Heart left ventricle (tissue), 16 donors: ENCODE measurements at regions not wholly inside any gene's neighbourhood (a gene's known extent, or its start where the extent isn't known, plus 50 kb on each side); places are given as distances from the start of the nearest gene placed in this dataset.

ENCODE experiments used
- ATAC-seq, 4 donors: fragments of 200-7000 bp; cut with Tn5 transposase; one replicate each; pipeline ENCODE4 v1.9.1; 2020 to 2022; ENCODE audit warnings: moderate library complexity in 4 of 4, mild to moderate bottlenecking in 3 of 4, moderate number of reproducible peaks in 1 of 4
- DNase-seq, 5 donors: peaks; one replicate each; pipeline ENCODE4 v3.0.0-alpha.2; 2020
- H3K27ac ChIP-seq, 12 donors: fragments of 200-600 bp; sonication (generic) in 4 of 12; one replicate each; pipeline versions ENCODE4 v1.5.0 to v1.8.0; 2016 to 2022; ENCODE audit warnings: mild to moderate bottlenecking in 2 of 12
- H3K27me3 ChIP-seq, 9 donors: fragments of 200-600 bp; sonication (generic) in 2 of 9; one replicate each; pipeline versions ENCODE4 v1.5.1 to v1.8.0; 2016 to 2022; ENCODE audit warnings: mild to moderate bottlenecking in 3 of 9
- H3K36me3 ChIP-seq, 9 donors: fragments of 200-600 bp; sonication (generic) in 2 of 9; one replicate each; pipeline versions ENCODE4 v1.5.0 to v1.8.0; 2018 to 2022; ENCODE audit warnings: mild to moderate bottlenecking in 2 of 9
- H3K4me1 ChIP-seq, 12 donors: fragments of 200-600 bp; sonication (generic) in 4 of 12; one replicate each; pipeline versions ENCODE4 v1.5.0 to v1.8.0; 2016 to 2022; ENCODE audit warnings: mild to moderate bottlenecking in 3 of 12
- H3K4me3 ChIP-seq, 12 donors: fragments of 200-600 bp; sonication (generic) in 4 of 12; one replicate each; pipeline versions ENCODE4 v1.5.0 to v1.8.0; 2017 to 2022; ENCODE audit warnings: mild to moderate bottlenecking in 9 of 12, moderate library complexity in 4 of 12
- H3K9me3 ChIP-seq, 12 donors: fragments of 200-600 bp; sonication (generic) in 4 of 12; one replicate each; pipeline versions ENCODE4 v1.5.0 to v1.8.0; 2016 to 2022; ENCODE audit warnings: mild to moderate bottlenecking in 1 of 12
- CTCF ChIP-seq, 12 donors: fragments of 200-600 bp; sonication (generic) in 4 of 12; IDR thresholded peaks; one replicate each; pipeline versions ENCODE4 v1.5.0 to v1.8.0; 2018 to 2022; ENCODE audit warnings: antibody characterized with exemption in 12 of 12, mild to moderate bottlenecking in 5 of 12
- POLR2A ChIP-seq, 2 donors: fragments of 450-650 bp; IDR thresholded peaks; one replicate each; pipeline ENCODE4 v1.6.1; 2017; ENCODE audit warnings: antibody characterized with exemption in 2 of 2, mild to moderate bottlenecking in 2 of 2, moderate library complexity in 2 of 2
- WGBS, 4 donors: extraction: QIAGEN DNeasy Blood & Tissue Kit in 2 of 4; methylation state at CpG; one replicate each; pipeline versions ENCODE4 v1.1.5 to v1.1.7; 2013 to 2018; 5-methylcytosine and 5-hydroxymethylcytosine counted together
- intact Hi-C, 10 donors: fragments of 100-400 bp; cut with DNase I; formaldehyde crosslinking; loops; one replicate each; pipeline versions ENCODE4 v1.11.1 to v1.14.2; 2022
- donor health status: ischemic (EF 13 %, LVEDD 7.1; RV severe dilation, severe dysfunction).
- donor health status: healthy with polysubstance abuse.
- donor health status: DM: no; HTN: yes; CAD: no.
- donor health status: DM: no; HTN: no; CAD: no.
- donor health status: ischemic (EF 25% LVEDD 6.9; RV normal size, moderate dysfunction).
- donor health status: ischemic (EF 25% LVEDD 5.7; RV mildly dilated, moderate dysfunction).
- donor health status: healthy.
- donor health status: DM: yes; HTN: yes; CAD: no.
- donor health status: ischemic (EF 35%, LVEDD 5.7; RV mildly dilated, moderate dysfunction).
- donor health status: nonischemic (EF 11% LVEDD 7.7; RV severe dilation, severe dysfunction).
- donor health status: DM: yes; HTN: yes; CAD: no.
- donor health status: PGD.
- donor health status: ischemic (EF 29% LVEDD 5.4; RV normal size, mild dysfunction).
- donor health status: nonischemic (EF 23%, LVEDD 6.1; RV moderate dilation, normal function).

GRCh38 chr13:103213152-103213551 lies 146.9 kb upstream of the SLC10A2 start:
- H3K9me3 ChIP-seq, result no peaks in the 10 kb centered on the region
- TF ChIP-seq CTCF (IDR thresholded peaks at IDR 0.05), result no peak
- TF ChIP-seq POLR2A (IDR thresholded peaks at IDR 0.05), result no peak
- DNase-seq (no peak), ATAC-seq (no peak)
- intact Hi-C loops, result no loop called here
- no peaks in the 10 kb centered on the region for H3K36me3 ChIP-seq
- no peak overlapping the region for H3K4me3 ChIP-seq
- WGBS, 4 donors, result 44 to 47% (median 46%) methylated on average over 7 of the region's 7 CpGs
- no peaks in the 10 kb centered on the region for H3K27me3 ChIP-seq
- no peaks in the 10 kb centered on the region for H3K4me1 ChIP-seq
- no peak overlapping the region for H3K27ac ChIP-seq

GRCh38 chr13:103210348-103210747 lies 144.1 kb upstream of the SLC10A2 start:
- no peaks in the 10 kb centered on the region for H3K9me3 ChIP-seq
- DNase-seq, result no peak
- 78 to 93% (median 90%) methylated on average over 4 of the region's 4 CpGs for WGBS, 4 donors
- H3K36me3 ChIP-seq, result no peaks in the 10 kb centered on the region
- no peak overlapping the region for H3K4me3 ChIP-seq
- no peaks in the 10 kb centered on the region for H3K27me3 ChIP-seq
- intact Hi-C loops, result no loop called here
- TF ChIP-seq POLR2A (IDR thresholded peaks at IDR 0.05) (no peak), CTCF (IDR thresholded peaks at IDR 0.05) (no peak)
- no peak for ATAC-seq
- H3K27ac ChIP-seq, result no peak overlapping the region
- H3K4me1 ChIP-seq, result no peaks in the 10 kb centered on the region

- Histone ChIP-seq H3K27me3 (no peaks in the 10 kb centered on the region), H3K4me1 (peaks cover 0 to 12% (median 0%) of the 10 kb centered on the region in 12 donors), H3K27ac (no peak overlapping the region), H3K4me3 (no peak overlapping the region), H3K9me3 (no peaks in the 10 kb centered on the region), H3K36me3 (no peaks in the 10 kb centered on the region)
- no peak for DNase-seq
- no peak for ATAC-seq
- TF ChIP-seq POLR2A (IDR thresholded peaks at IDR 0.05) (no peak), CTCF (IDR thresholded peaks at IDR 0.05) (no peak)
- intact Hi-C loops, result loop anchor here in 1 of 10 donors (10.0 kb wide), 1 partner anchor 151 kb away; no protein-coding TSS in a partner anchor
Measured at GRCh38 chr13:103203735-103204330, 137.6 kb upstream of the SLC10A2 start.

GRCh38 chr13:103200118-103200885 lies 134.1 kb upstream of the SLC10A2 start:
- intact Hi-C loops, result loop anchor here in 1 of 10 donors (10.0 kb wide), 1 partner anchor 154 kb away; no protein-coding TSS in a partner anchor
- peaks cover 0 to 12% (median 0%) of the 10 kb centered on the region in 12 donors for H3K4me1 ChIP-seq
- WGBS, 4 donors, result 41 to 85% (median 53%) methylated on average over 1 of the region's 1 CpG
- no peak for TF ChIP-seq POLR2A (IDR thresholded peaks at IDR 0.05)
- TF ChIP-seq CTCF (IDR thresholded peaks at IDR 0.05), result no peak
- H3K4me3 ChIP-seq, result no peak overlapping the region
- no peaks in the 10 kb centered on the region for H3K27me3 ChIP-seq
- peak in 1 of 4 donors; percentile 52 for ATAC-seq
- peak overlapping the region in 1 of 12 donors; percentile 65 for H3K27ac ChIP-seq
- H3K36me3 ChIP-seq, result no peaks in the 10 kb centered on the region
- peaks cover 0 to 4% (median 0%) of the 10 kb centered on the region in 12 donors for H3K9me3 ChIP-seq
- DNase-seq, result no peak
